ENCODE measurements at regions not wholly inside any gene's neighbourhood (a gene's known extent, or its start where the extent isn't known, plus 50 kb on each side); places are given as distances from the start of the nearest gene placed in this dataset.

- Histone ChIP-seq H3K9me3 (no peaks in the 10 kb centered on the region), H3K4me1 (ENCODE audit: control insufficient read depth in 1 of 2, insufficient read depth in 1 of 2, low read depth in 1 of 2, low read length in 1 of 2) (peaks cover 5 to 13% of the 10 kb centered on the region in 2 experiments), H3K27me3 (no peaks in the 10 kb centered on the region), H3K36me3 (no peaks in the 10 kb centered on the region), H3K27ac (no peak overlapping the region), H3K4me3 (ENCODE audit: low read depth in 1 of 2, low read length in 1 of 2) (no peak overlapping the region)
- TF ChIP-seq CTCF (IDR thresholded peaks at IDR 0.05), result no peak
Observed at GRCh38 chr13:79966059-79966458, 374.9 kb downstream of the SPRY2 start.

GRCh38 chr13:79946556-79946955 is 394.4 kb downstream of the SPRY2 start:
- no peak overlapping the region for H3K4me3 ChIP-seq (ENCODE audit: low read depth in 1 of 2, low read length in 1 of 2)
- no peak overlapping the region for H3K27ac ChIP-seq
- H3K9me3 ChIP-seq, result no peaks in the 10 kb centered on the region
- no peaks in the 10 kb centered on the region for H3K36me3 ChIP-seq
- H3K27me3 ChIP-seq, result no peaks in the 10 kb centered on the region
- no peak for TF ChIP-seq CTCF (IDR thresholded peaks at IDR 0.05)
- H3K4me1 ChIP-seq (ENCODE audit: control insufficient read depth in 1 of 2, insufficient read depth in 1 of 2, low read depth in 1 of 2, low read length in 1 of 2), result no peaks in the 10 kb centered on the region

GRCh38 chr13:79943346-79944023 is 397.4 kb downstream of the SPRY2 start:
- H3K36me3 ChIP-seq, result no peaks in the 10 kb centered on the region
- no peaks in the 10 kb centered on the region for H3K4me1 ChIP-seq (ENCODE audit: control insufficient read depth in 1 of 2, insufficient read depth in 1 of 2, low read depth in 1 of 2, low read length in 1 of 2)
- TF ChIP-seq CTCF (IDR thresholded peaks at IDR 0.05), result no peak
- no peaks in the 10 kb centered on the region for H3K27me3 ChIP-seq
- H3K4me3 ChIP-seq (ENCODE audit: low read depth in 1 of 2, low read length in 1 of 2), result no peak overlapping the region
- no peak overlapping the region for H3K27ac ChIP-seq
- no peaks in the 10 kb centered on the region for H3K9me3 ChIP-seq

- Histone ChIP-seq H3K4me1 (ENCODE audit: control insufficient read depth in 1 of 2, insufficient read depth in 1 of 2, low read depth in 1 of 2, low read length in 1 of 2) (no peaks in the 10 kb centered on the region), H3K27me3 (no peaks in the 10 kb centered on the region), H3K36me3 (no peaks in the 10 kb centered on the region), H3K4me3 (ENCODE audit: low read depth in 1 of 2, low read length in 1 of 2) (no peak overlapping the region), H3K9me3 (no peaks in the 10 kb centered on the region), H3K27ac (no peak overlapping the region)
- no peak for TF ChIP-seq CTCF (IDR thresholded peaks at IDR 0.05)
Observed at GRCh38 chr13:79941752-79942151, 399.2 kb downstream of the SPRY2 start.

GRCh38 chr13:79939689-79940088 is 401.2 kb downstream of the SPRY2 start:
- no peak for TF ChIP-seq CTCF (IDR thresholded peaks at IDR 0.05)
- no peaks in the 10 kb centered on the region for H3K27me3 ChIP-seq
- no peaks in the 10 kb centered on the region for H3K36me3 ChIP-seq
- no peaks in the 10 kb centered on the region for H3K4me1 ChIP-seq (ENCODE audit: control insufficient read depth in 1 of 2, insufficient read depth in 1 of 2, low read depth in 1 of 2, low read length in 1 of 2)
- no peak overlapping the region for H3K4me3 ChIP-seq (ENCODE audit: low read depth in 1 of 2, low read length in 1 of 2)
- H3K27ac ChIP-seq, result no peak overlapping the region
- no peaks in the 10 kb centered on the region for H3K9me3 ChIP-seq
